NCI-H187 (cell line): ENCODE measurements at regions not wholly inside any gene's neighbourhood (a gene's known extent, or its start where the extent isn't known, plus 50 kb on each side); places are given as distances from the start of the nearest gene placed in this dataset.

ENCODE experiments used
- DNase-seq, 2 experiments: peaks; one replicate each; lab custom pipeline; 2025; lab: John Stamatoyannopoulos, UW

DNA sequence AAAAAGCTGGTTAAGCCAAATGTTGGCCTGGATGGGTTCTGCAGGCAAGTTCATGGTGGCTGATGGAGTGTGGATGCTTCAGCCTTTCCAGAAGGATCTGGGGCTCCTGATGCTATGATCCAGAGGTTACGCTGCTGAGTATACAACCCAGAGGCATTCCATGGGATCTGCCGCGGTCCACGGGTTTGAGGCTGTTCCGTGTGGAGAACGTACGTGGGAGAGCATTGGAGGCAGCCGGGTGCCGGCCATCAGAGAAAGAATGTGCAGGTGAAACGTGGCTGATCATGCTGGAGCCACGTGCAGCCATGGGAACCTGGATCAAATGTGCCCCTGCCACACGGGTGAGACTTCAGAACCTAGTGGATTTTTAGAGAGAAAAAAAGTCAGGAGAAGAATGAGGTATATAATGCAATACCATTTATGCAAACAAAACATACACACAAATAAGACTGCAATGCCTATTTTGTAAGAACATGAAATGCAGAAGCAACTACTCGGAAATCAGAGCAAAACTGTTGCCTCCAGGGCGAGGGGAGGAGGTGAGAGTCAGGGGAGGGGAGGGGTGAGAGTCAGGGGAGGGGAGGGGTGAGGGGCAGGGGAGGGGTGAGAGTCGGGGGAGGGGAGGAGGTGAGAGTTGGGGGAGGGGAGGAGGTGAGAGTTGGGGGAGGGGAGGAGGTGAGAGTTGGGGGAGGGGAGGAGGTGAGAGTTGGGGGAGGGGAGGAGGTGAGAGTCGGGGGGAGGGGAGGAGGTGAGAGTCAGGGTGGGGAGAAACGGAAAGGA is 116.5 kb upstream of the C1orf174 start:
- DNase-seq, result no peak

DNA sequence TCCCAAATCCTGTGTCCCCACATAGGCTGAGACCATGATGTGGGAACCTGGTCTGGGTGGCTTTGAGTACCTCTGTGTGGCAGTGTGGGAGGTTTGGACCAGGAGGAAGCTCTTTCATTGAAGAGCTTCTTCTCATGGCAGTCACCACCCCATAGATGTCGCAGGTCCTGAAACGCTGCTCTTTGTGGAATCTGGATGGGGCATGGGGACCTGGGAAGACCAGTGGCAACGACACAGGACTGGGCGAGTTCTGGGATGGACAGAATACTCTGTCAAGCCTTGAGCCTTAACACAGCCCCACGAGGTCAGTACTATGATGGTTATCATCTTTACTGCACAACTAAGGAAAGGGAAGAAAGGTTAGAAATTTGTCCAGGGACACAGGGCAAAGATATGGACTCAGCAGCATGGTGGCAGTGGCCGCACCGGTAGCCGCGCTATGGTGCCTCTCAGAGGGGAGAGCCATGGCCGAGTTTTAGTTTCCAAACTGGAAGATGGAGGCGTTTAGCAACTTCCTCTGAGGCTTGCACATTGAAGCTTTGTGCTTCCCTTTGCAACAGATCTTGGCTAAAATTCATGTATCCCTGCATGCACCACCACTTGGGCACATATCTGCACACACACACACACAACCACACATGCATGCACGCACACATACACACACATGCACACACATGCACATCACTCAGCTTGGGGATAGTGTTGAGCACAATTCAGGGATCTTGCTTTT is 117.7 kb upstream of the C1orf174 start:
- no peak for DNase-seq

DNA sequence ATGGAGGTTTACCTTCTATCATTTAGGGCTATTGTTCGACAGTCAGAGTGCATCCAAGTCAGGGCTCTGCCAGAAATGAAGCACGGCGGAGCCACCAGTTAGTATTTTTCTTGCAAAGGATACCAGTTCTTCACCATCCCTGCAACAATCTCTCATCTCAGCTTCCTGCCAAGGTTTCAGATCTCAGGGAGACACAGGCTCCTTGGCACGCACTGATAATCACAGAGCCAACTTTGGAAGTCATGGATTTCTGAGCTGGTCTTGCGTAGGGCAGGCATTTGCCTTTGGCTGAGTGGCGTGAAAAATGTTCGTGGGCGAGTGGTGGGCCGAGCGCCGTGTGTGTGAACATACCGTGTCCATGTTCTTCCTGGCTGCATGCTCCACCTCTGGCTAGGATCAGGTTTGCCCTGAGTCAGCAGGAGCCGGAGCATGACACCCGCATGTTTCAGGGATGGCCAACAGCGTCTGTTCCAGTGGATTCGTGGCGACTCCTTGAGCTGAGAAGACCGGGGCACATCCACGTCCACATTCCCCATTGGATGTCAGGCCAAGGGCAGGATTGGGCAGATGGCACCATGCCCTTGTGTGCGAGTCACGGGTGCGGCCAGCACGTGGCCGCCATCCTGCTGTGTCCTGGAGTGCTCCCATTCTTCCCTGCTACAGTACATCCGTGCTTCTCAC is 118.5 kb upstream of the C1orf174 start:
- DNase-seq, result no peak

DNA sequence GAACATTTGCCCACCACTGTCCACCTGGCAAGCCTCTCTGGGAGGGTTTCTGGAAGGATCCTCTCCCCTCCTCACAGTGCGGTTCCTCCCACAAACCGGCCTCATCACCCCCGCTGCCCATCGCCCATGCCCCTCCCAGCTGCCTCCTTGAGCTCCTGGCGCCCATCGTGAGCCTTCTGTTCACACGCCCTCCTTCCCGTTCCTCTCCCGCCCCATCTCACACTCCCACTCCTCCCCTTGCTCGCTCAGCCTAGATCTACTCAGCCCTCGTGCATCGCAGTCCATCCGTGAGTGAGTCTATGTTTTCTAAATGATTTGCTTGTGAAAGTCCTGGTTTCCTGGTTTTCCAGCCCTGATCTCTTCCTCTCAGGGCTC is 119.1 kb upstream of the C1orf174 start:
- DNase-seq, result no peak

DNA sequence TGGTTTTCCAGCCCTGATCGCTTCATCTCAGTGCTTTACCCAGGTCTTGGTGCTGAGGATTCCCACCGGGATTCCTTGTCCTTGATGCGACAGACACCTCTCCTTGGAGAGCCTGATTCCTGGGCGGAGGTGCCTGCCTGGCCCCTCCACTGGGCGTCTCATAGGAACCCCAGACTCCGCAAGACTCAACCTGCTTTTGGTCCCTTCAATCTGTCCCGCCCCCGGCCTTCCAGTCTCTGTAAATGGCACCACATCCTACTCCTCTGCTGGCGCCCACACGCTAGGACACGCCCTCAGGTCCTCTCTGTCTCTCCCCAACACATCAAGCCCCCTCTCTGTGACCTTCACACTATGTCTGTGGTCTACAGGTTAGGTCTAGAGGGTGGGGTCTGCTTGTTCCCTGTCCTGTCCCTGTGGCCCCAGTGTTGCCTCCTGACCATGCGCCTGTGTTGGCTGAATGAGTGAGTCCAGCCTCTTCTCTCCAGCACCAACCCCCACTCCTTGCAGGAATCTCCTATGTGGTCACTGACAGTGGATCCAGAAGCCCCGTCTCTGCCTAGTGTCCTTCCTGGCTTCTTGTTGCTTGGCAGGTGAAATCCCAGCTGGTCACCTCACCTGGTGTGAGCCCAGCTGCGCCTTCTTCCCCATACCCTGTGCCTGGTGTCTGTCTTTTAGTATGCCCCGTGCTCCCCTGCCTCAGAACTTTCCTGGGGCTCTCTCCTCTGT is 119.7 kb upstream of the C1orf174 start:
- no peak for DNase-seq

DNA sequence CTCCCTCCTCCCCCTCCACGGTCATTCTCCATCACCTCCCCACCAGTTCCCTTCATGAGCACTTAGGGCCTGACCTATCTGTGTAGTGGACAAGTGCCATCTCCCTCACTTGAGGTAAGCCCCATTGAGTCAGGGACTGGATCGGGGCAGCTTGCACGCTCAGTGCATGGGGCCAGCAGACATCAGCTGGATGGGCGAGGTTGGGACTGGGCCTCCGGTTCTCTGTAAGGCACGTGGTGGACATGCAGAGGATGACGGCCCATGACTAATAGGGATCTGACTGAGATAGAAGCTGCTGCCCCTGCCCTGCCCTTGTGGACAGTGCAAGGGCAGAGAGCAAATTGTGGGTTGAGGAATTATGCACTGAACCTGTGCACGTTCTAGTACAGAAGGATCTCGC is 120.4 kb upstream of the C1orf174 start:
- no peak for DNase-seq

DNA sequence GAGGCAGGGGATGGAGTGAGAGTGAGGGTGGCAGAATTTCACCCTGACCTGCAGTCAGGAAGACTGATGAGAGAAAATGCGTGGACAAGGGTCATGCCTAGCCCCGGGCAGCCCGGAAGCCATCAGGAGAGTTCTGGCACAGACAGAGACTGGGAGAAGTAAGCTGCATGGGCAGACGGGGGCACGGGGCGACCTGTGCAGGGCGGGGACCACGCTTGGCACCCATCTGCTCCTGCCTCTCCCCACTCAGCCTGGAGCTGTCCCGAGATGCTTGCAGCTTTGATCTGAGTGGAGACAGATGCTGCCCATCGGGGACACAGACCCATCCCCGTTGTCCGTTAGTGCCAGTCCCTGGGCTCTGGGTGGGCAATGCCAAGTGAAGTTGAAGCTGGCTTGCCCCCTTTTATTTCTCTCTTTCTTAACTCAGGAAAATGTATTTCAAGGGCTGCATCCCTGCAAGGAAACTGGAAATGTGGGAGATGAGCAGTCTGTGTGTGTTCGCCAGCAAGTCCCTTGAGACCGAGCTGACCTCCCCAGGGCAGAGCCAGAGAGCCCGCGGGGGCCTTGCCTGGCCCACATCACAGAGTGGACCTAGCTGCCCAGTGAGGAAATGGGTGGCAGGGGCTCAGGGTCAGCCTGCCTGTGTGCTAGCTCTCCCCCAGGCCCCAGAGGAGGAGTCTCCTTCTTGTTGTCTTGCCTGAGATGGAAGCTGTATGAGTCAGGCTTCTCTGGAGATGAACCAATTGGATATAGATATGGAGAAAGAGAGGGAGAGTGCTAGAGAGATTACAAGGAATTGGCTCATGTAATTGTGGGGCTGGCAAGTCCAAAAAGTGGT is 121.3 kb upstream of the C1orf174 start:
- no peak for DNase-seq

DNA sequence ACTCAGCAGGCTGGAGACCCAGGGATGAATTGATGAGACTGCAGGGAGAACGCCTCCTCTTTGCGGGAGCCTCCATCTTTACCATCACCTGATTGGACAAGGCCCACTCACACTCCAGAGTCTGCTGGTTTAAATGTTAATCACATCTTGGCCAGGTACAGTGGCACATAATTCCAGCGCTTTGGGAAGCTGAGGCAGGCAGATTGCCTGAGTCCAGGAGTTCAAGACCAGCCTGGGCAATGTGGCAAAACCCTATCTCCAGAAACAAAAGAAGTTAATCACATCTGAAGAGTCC is 121.8 kb upstream of the C1orf174 start:
- no peak for DNase-seq

DNA sequence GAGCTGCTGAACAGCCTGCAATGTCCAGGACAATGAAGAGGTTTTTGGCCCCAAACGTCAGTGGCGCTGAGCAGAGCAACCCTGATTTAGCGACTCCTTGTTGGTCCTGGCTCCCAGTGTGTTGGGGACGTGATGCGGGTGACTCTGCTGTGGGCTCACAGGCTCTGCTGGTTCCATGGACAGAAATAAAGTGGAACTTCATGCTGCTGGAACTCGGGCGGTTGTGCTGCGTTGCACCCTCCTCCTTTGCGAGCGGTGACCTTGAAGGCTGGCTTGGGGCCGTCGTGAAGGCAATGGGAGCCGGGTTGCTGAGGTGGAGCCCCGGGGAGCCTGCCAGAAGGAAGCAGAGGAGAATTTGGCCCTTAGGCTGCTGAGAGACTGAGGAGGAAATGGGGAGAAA is 122.6 kb upstream of the C1orf174 start:
- DNase-seq, result no peak

DNA sequence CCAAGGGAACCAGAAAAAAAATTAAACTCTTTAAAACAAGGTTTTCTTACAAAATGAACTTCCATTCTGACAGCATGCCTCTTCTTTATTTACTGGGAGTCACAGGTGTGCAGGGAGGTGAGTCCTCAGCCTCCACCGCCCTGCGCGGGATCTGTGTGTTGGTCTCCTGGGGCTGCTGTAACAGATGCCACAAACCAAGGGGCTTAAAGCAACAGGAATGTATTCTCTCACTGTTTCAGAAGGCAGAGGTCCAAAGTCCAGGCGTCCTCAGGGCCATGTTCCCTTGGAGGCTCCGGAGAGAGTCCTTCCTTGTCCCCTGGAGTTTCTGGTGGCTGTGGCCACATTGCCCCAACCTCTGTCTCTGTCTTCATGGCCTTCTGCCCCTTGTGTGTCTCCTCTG is 123.6 kb upstream of the C1orf174 start:
- DNase-seq, result no peak

DNA sequence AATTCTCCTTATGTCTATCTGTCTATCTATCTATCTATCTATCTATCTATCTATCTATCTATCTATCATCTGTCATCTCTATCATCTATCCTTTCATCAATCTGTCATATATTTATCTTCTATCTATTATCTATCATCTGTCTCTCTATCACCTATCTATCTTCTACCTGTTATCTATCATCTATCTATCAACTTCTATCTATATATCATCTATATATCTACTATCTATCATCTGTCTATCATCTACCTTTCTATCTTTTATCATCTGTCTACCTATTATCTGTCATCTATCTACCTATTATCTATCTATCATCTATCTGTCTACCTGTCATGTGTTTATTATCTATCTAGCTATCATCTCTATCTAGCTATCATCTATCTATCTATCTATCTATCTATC is 124.7 kb upstream of the C1orf174 start:
- no peak for DNase-seq

DNA sequence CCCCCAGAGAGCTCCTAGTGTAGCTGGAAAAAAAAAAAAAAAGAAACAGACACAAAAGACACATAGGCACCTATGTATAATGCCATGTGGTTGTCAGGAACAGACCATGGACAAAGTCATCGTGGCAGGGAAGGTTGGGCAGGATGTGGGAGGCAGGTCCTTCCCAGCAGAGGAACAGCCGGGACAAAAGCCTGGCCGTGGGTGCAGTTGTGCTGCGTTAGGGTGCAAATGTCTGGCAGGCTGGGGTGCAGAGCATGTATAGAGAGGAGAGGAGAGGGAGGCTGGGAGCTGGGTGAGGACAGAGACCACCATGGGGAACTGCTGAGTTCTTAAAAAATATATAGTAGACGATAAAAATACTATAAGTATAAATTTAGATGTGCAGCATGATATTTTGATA is 125.7 kb upstream of the C1orf174 start:
- DNase-seq, result no peak

DNA sequence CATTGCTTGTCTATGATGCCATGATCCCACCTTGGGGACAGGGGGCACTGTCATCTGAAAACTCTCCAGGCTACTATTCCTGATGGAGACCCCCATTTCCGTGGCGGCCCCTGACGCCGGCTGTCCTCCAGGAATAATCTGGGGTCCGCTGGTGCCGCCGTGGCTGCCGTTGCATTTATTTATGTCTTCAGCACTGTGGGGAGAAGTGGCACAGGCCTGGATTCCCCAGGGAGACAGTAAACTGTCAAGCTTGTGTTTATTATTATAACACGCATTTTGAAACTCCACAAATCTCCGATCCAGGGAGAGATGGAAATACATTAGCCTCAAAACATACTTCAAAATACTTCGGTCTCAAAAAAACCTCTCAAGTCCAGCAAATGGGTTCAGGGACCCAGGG is 126.9 kb upstream of the C1orf174 start:
- no peak for DNase-seq

DNA sequence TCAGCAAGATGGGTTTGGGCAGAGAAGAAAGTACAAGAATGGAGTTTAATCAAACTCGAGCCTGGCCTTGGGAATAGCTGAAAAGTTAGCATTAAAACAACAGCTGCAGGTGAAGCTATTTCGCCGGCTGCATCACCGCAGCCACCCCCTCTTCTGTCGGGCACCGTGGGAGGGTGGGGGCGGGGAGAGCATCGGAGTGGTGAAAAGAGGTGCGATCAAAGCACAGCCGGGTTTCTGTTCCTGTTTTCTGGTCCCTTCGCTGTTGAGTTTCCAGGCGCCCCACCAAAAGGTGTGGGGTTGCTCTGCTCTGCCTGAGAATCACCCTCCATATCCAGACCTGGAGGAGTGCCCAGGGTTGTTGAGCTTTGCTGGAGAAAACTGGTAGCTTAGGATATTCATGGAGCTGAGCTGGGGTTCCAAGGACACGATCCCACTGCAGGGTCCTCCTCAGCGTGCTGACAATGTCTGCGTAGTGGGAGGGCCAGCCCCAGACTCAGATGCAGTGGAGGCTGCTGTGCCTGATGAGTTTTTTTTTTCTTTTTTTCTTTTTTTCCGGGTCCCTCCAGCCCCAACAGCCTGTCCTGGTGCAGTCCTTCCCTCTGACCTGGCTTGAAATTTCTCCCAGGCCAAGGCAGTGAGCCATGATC is 127.5 kb upstream of the C1orf174 start:
- DNase-seq, result no peak

DNA sequence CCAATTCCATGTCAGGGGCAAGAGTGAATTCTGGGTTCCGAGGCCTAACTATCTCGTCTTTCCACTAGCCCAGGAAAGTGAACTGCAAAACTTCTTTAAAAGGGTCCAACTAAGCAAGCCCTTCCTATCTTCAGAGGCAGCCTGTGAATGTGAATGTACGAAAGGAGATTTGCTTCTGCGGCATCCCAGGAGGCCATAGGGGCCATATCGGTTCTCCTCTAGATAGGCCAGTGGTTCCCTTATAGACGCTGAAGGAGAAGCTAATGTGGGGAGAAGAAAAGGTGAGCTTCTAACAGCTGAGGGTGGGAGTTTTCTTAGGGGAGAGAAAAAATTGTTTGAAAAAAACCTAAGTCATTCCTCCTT is 128.0 kb upstream of the C1orf174 start:
- DNase-seq, result no peak

DNA sequence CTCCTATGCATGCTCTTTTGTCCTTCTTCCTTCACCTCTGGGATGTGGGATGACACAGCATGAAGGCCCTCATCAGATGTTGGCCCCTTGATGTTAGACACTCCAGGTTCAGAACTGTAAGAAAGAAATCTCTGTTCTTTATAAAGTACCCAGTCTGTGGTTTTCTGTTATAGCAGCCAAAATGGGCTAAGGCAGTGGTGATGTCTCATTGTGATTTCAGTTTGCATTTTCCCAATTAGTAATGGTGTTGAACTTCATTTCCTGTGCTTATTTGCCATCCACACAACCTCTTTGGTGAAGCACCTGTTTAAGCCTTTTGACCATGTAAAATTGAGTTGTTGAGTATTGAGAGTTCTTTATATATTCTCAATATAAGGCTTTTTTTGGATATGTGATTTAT is 129.3 kb upstream of the C1orf174 start:
- no peak for DNase-seq

DNA sequence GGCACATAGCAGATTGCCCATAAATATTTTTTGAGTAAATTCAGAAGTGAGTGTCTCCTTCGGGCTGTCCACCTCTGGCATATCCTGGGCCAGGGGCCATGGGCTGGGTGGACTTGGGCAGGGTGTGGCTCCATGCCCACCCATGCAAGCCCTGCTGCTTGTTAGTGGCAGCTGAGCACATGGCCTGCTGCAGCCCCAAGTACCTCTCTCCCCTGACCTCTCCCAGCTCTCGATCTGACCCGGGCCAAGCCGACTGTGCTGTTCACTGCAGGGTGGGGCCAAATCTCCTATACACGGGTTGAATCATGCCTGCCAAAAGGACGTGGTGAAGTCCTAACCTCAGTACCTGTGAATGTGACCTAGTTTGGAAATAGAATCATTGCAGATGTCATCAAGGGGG is 132.5 kb upstream of the C1orf174 start:
- DNase-seq, result no peak

DNA sequence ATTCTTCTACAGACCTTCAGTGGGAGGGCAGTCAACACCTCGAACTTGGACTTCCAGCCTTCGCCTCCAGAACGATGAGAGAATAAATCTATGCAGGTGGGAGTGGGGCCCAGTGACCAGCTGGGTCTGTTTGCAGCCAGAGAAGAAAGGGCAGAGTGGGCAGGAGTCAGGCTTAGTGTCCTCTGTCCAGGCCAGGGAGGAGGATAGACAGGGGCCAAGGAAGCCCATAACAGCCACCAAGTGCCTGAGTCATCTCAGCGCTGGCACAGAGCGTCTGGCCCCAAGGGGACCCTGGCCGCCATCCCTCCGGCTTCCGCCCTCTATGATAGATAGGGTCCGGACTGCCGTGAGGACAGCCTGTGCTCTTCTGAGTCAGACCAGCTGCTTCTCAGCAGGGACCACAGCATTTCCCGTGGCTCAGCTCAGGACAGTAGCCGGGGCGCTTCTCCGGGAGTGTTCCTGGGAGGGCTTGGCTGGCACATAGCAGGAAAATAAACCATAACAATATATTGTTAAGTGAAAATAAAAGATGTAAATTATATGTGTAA is 133.1 kb upstream of the C1orf174 start:
- no peak for DNase-seq

DNA sequence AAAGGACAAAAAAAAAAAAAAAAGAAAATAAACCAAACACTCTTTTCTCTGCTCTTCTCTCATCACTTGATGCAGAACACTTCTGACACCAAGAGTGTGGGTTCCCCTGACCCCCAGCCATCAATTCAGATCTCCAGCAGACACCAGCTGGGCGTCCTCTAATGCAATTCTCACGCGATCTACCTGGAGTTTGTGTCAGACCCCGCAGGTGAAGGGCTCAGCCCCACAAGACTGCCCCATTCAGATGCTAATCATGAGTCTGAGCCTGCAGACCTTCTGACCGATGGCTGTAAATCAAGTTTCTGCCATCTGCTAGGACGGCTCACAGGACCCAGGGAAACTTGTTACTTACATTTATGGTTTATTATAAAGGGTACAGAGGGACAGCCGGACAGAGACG is 133.6 kb upstream of the C1orf174 start:
- no peak for DNase-seq

DNA sequence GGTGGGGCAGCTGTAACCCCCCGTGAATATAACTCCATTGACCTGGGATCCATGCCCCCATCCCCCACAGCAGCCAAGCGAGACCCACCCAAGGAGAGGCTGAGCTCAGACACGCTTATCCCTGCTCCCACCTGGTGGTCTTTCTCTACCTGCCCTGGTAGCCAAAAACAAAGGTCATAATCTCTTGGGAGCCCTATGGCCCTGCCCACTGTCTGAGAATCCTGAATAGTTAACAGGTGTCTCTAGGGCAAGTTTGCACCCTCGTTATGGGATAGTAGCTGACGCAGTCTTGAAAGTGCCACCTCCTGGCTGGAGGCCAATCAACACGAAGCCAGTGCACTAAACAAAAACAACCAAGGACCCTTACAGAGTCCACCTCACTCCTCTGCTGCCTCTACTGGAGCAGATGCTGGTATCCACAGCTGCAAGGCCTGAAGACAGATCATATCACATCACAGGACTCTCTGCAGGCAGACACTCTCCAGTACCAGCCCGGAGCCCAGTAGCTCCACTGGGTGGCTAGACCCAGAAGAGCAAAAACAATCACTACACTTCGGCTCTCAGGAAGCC is 134.3 kb upstream of the C1orf174 start:
- no peak for DNase-seq

DNA sequence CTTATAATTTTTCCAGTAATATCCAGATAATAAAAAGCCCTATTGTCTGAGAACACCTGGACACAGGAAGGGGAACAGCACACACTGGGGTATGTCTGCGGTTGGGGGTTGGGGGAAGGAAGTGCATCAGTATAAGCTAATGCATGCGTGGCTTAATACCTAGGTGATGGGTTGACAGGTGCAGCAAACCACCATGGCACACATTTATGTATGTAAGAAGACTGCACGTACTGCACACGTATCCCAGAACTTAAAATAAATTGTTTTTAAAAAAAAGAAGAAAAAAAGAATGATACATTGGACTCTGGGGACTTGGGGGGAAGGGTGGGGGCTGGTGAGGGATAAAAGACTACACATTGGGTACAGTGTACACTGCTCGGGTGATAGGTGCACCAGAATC is 144.9 kb upstream of the C1orf174 start:
- no peak for DNase-seq
